Activated B cell treated with CpG ODN at 0.5 μM for 24 hours (primary cell): ENCODE measurements at regions not wholly inside any gene's neighbourhood (a gene's known extent, or its start where the extent isn't known, plus 50 kb on each side); places are given as distances from the start of the nearest gene placed in this dataset.

Experiments
- ATAC-seq: fragments of 200-7000 bp; cut with Tn5 transposase; one replicate; pipeline ENCODE4 v1.10.0; 2021; ENCODE audit warnings: low read depth, mild to moderate bottlenecking, moderate library complexity
- CTCF ChIA-PET: fragments of 350-600 bp; sonication (Branson Sonifier 250); formaldehyde crosslinking; loops from one replicate; lab custom pipeline; 2021; ENCODE audit warnings: antibody characterized with exemption; lab: Charles Lee
- POLR2A ChIA-PET: fragments of 350-600 bp; sonication (Branson Sonifier 250); formaldehyde crosslinking; loops from one replicate; lab custom pipeline; 2021; ENCODE audit warnings: antibody characterized with exemption; lab: Charles Lee
- DNase-seq: peaks from one replicate; pipeline ENCODE4 v3.0.0; 2022
- H3K27ac Mint-ChIP-seq: one replicate; pipeline ENCODE4 v1.8.0; 2020; ENCODE audit warnings: mixed read lengths
- H3K27me3 Mint-ChIP-seq: one replicate; pipeline ENCODE4 v1.8.0; 2021; ENCODE audit warnings: mixed read lengths
- H3K36me3 Mint-ChIP-seq: one replicate; pipeline ENCODE4 v1.8.0; 2021; ENCODE audit warnings: low read depth, mixed read lengths
- H3K4me1 Mint-ChIP-seq: one replicate; pipeline ENCODE4 v1.8.0; 2021; ENCODE audit warnings: mixed read lengths
- H3K4me3 Mint-ChIP-seq: one replicate; pipeline ENCODE4 v1.8.0; 2020; ENCODE audit warnings: mild to moderate bottlenecking, mixed read lengths
- H3K9me3 Mint-ChIP-seq: one replicate; pipeline ENCODE4 v1.8.0; 2020; ENCODE audit warnings: mixed read lengths
- CTCF ChIP-seq: fragments of 200-600 bp; IDR thresholded peaks from one replicate; pipeline ENCODE4 v1.8.0; 2022; ENCODE audit warnings: antibody characterized with exemption, mild to moderate bottlenecking
- intact Hi-C: fragments of 100-400 bp; cut with micrococcal nuclease; formaldehyde crosslinking; loops from one replicate; pipeline ENCODE4 v1.15.1; 2024

GRCh38 chr10:3708852-3709251, 76.2 kb downstream of the KLF6 start:
- Mint-ChIP-seq H3K36me3 (no peaks in the 10 kb centered on the region), H3K9me3 (peaks cover 19% of the 10 kb centered on the region), H3K4me3 (no peak overlapping the region), H3K27me3 (peaks cover 4% of the 10 kb centered on the region), H3K4me1 (peaks cover 12% of the 10 kb centered on the region), H3K27ac (no peak overlapping the region)
- DNase-seq: no peak
- POLR2A ChIA-PET: no interaction called here
- no peak for TF ChIP-seq CTCF
- CTCF ChIA-PET: no interaction called here
- no peak for ATAC-seq
- intact Hi-C loops: no loop called here

DNA sequence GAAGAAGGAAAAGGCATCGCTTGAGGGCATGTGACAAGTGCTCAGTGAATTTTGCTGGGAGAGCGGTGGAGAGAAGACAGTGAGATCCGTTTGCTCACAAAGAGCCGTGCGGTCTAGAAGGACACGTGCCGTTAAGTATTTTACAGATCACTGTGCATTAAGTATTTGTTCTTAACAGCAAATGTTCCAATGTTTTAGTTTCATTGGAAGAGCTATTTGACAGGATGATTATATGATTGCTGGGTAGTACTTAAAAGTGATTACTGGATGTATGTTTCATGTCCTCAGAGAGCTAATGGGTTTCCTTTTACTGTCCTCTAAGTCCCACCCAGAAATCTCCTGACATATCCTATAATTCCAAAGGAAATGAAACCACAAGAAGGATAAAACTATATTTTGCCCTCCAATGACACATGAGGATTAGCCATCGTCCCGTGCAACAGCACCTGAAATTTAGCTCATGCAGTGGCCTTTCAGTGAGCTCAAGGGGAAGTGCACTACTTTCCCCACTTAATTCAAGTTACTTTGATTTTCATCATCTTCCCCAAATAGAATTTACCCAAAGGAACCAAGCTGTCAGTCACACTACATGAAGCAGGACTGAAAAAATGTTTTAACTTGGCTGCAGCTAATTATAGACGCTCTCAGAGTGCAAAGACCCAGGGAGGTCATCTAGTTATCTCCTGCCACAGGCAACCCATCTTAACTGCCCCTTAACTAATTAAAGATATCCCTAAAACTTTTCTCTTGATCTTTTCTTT, 80.3 kb downstream of the KLF6 start:
- DNase-seq (no peak), ATAC-seq (no peak)
- POLR2A ChIA-PET: interaction anchor here (0.7 to 1.4 kb wide), 5 partner anchors 52 to 81 kb away, joined by 3 to 4 read pairs (median 3); partner anchors contain the start of gene KLF6
- intact Hi-C loops: no loop called here
- no peak overlapping the region for H3K4me3 Mint-ChIP-seq
- peaks cover 4% of the 10 kb centered on the region for H3K27me3 Mint-ChIP-seq
- no peak for TF ChIP-seq CTCF
- CTCF ChIA-PET: interaction anchor here (0.6 kb wide), 1 partner anchor 68 kb away, joined by 4 read pairs; no protein-coding TSS in a partner anchor
- no peak overlapping the region for H3K27ac Mint-ChIP-seq
- H3K9me3 Mint-ChIP-seq: no peaks in the 10 kb centered on the region
- H3K36me3 Mint-ChIP-seq: no peaks in the 10 kb centered on the region
- peaks cover 15% of the 10 kb centered on the region for H3K4me1 Mint-ChIP-seq

- Mint-ChIP-seq H3K27me3 (peaks cover 4% of the 10 kb centered on the region), H3K27ac (no peak overlapping the region), H3K4me3 (no peak overlapping the region), H3K9me3 (no peaks in the 10 kb centered on the region), H3K4me1 (peaks cover 15% of the 10 kb centered on the region), H3K36me3 (no peaks in the 10 kb centered on the region)
- DNase-seq (no peak), ATAC-seq (no peak)
- TF ChIP-seq CTCF: no peak
- POLR2A ChIA-PET: no interaction called here
- CTCF ChIA-PET: no interaction called here
- intact Hi-C loops: no loop called here
Observed at GRCh38 chr10:3702569-3702968, 82.4 kb downstream of the KLF6 start.

DNA sequence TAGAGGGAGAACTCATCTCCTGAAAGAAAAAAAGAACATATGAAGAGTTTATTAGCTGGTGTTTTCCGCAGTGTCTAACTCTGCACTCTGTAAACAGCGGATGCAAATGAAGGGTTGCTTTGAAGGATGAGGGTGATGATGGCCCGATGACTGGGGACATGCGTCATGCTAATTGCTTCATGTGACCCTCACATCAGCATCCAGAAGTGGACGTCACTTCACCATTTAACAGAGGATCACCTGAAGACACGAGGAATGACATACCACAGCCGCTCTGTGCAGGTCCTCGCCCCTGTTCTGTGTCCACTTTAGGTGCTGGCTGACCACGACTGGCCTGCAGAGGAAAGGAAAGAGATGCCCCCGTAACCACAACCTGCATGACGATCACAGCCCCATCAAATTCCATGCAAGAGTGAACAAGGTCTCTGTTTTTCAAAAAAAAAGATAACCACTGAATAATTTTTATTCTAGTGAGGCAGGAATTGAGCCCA, 82.9 kb downstream of the KLF6 start:
- ATAC-seq: no peak
- Mint-ChIP-seq H3K4me1 (peaks cover 15% of the 10 kb centered on the region), H3K4me3 (no peak overlapping the region), H3K27me3 (peaks cover 4% of the 10 kb centered on the region), H3K36me3 (no peaks in the 10 kb centered on the region), H3K9me3 (no peaks in the 10 kb centered on the region), H3K27ac (no peak overlapping the region)
- POLR2A ChIA-PET: no interaction called here
- CTCF ChIA-PET: no interaction called here
- intact Hi-C loops: no loop called here
- no peak for DNase-seq
- no peak for TF ChIP-seq CTCF

- peaks cover 15% of the 10 kb centered on the region for H3K4me1 Mint-ChIP-seq
- intact Hi-C loops: no loop called here
- H3K27ac Mint-ChIP-seq: no peak overlapping the region
- TF ChIP-seq CTCF: no peak
- H3K27me3 Mint-ChIP-seq: peaks cover 4% of the 10 kb centered on the region
- no peak overlapping the region for H3K4me3 Mint-ChIP-seq
- H3K9me3 Mint-ChIP-seq: no peaks in the 10 kb centered on the region
- H3K36me3 Mint-ChIP-seq: no peaks in the 10 kb centered on the region
- POLR2A ChIA-PET: no interaction called here
- DNase-seq: no peak
- no peak for ATAC-seq
- CTCF ChIA-PET: no interaction called here
Observed at GRCh38 chr10:3701491-3701890, 83.5 kb downstream of the KLF6 start.
